K562 (cell line): ENCODE measurements at regions not wholly inside any gene's neighbourhood (a gene's known extent, or its start where the extent isn't known, plus 50 kb on each side); places are given as distances from the start of the nearest gene placed in this dataset.

Source experiments
- AFF4 ChIP-seq: sonication (generic); formaldehyde crosslinking; IDR thresholded peaks from 2 replicates; pipeline ENCODE4 v1.8.0; 2023; ENCODE audit warnings: mild to moderate bottlenecking, missing genetic modification reagents
- BRD4 ChIP-seq: fragments of 200-600 bp; sonication (generic); IDR thresholded peaks from 2 replicates; pipeline ENCODE4 v1.6.1; 2017; ENCODE audit warnings: inconsistent platforms
- CBX5 ChIP-seq: IDR thresholded peaks from 2 replicates; pipeline ENCODE4 v1.6.1; 2014; ENCODE audit warnings: low read depth, borderline replicate concordance
- CREBBP ChIP-seq: IDR thresholded peaks from one replicate; pipeline ENCODE4 v1.6.1; 2012; ENCODE audit warnings: low read depth, mild to moderate bottlenecking, control low read depth, inconsistent platforms, low read length
- HLTF ChIP-seq: fragments of 450-650 bp; IDR thresholded peaks from 2 replicates; pipeline ENCODE4 v1.6.1; 2016
- JUNB ChIP-seq: fragments of 450-650 bp; formaldehyde crosslinking; conservative IDR thresholded peaks from 2 replicates; pipeline ENCODE4 v1.4.0; 2020; ENCODE audit warnings: mild to moderate bottlenecking
- RBM22 ChIP-seq: fragments of 200-400 bp; formaldehyde crosslinking; IDR thresholded peaks from 2 replicates; pipeline ENCODE4 v1.6.1; 2018; ENCODE audit warnings: low read length, low read depth; ENCODE audit not compliant: poor library complexity, severe bottlenecking
- SOX6 ChIP-seq: fragments of 450-650 bp; IDR thresholded peaks from 2 replicates; pipeline ENCODE4 v1.6.1; 2014; ENCODE audit warnings: mild to moderate bottlenecking
- ZBTB40 ChIP-seq, 2 experiments: fragments of 450-650 bp in 1 of 2; sonication (generic) in 1 of 2; formaldehyde crosslinking in 1 of 2; IDR thresholded peaks; 2 replicates each; pipeline versions ENCODE4 v1.7.1 to v1.9.0; 2016 to 2022; ENCODE audit warnings: inconsistent platforms in 1 of 2, mild to moderate bottlenecking in 1 of 2, missing genetic modification reagents in 1 of 2
- ZNF134 ChIP-seq: fragments of 250-450 bp; sonication (Bioruptor Pico); conservative IDR thresholded peaks from 2 replicates; pipeline ENCODE4 v1.4.0; 2020
- ZNF280B ChIP-seq: fragments of 250-450 bp; sonication (Bioruptor Pico); IDR thresholded peaks from 2 replicates; pipeline ENCODE4 v1.5.1; 2021; ENCODE audit warnings: mild to moderate bottlenecking
- ZNF57 ChIP-seq: fragments of 450-650 bp; formaldehyde crosslinking; IDR thresholded peaks from 2 replicates; pipeline ENCODE4 v1.4.0; 2020; ENCODE audit warnings: mild to moderate bottlenecking, moderate library complexity

- TF ChIP-seq AFF4 (peak; percentile 94), ZNF57 (CRISPR knock-in tag) (no peak), ZNF134 (CRISPR knock-in tag) (no peak), CREBBP (no peak), RBM22 (peak; percentile 47), SOX6 (peak; percentile 59), HLTF (no peak), CBX5 (0 out of 2 replicates have a peak, but pooled peaks have one; percentile 18), JUNB (CRISPR knock-in tag) (no peak), BRD4 (no peak), ZNF280B (no peak), ZBTB40 (IDR thresholded peaks at IDR 0.05) (no peak), ZBTB40 (CRISPR knock-in tag; IDR thresholded peaks at IDR 0.05) (peak; percentile 75)
Observed at GRCh38 chr6:13873288-13874190, 51.2 kb upstream of the RNF182 start (continued).
